GM12878 (cell line): ENCODE measurements at regions not wholly inside any gene's neighbourhood (a gene's known extent, or its start where the extent isn't known, plus 50 kb on each side); places are given as distances from the start of the nearest gene placed in this dataset.

Experiments
- ATAC-seq: fragments of 200-7000 bp; cut with Tn5 transposase; 3 replicates; pipeline ENCODE4 v1.9.1; 2020; ENCODE audit warnings: mild to moderate bottlenecking, moderate library complexity
- BruUV-seq: library from RNA; stranded (reverse); fragments of 400-500 nt; replicated peaks from 2 replicates; lab custom pipeline; 2021; lab: Mats Ljungman, UMichigan
- CTCF ChIA-PET: fragments of 300-600 bp; sonication (Branson Sonifier 250); formaldehyde crosslinking; extraction: SDS; loops from one replicate; lab custom pipeline; 2021; ENCODE audit warnings: inconsistent platforms; lab: Yijun Ruan, JAX
- POLR2A ChIA-PET: fragments of 350-600 bp; formaldehyde crosslinking; extraction: SDS; loops from one replicate; lab custom pipeline; 2021; ENCODE audit warnings: inconsistent platforms; lab: Charles Lee
- RAD21 ChIA-PET: fragments of 300-600 bp; sonication (Branson Sonifier 250); formaldehyde crosslinking; loops from one replicate; lab custom pipeline; 2023; ENCODE audit warnings: antibody characterized with exemption; ENCODE audit not compliant: unreplicated experiment; lab: Charles Lee
- SMC1A ChIA-PET: fragments of 300-600 bp; sonication (Branson Sonifier 250); formaldehyde crosslinking; loops from one replicate; lab custom pipeline; 2023; ENCODE audit not compliant: unreplicated experiment, uncharacterized antibody; lab: Charles Lee
- DNase-seq: peaks from one replicate; pipeline ENCODE4 v3.0.0-alpha.2; 2011; ENCODE audit warnings: low read depth, low spot score
- FAIRE-seq: peaks from 3 replicates; lab custom pipeline; 2011; peaks lifted over from hg19 to GRCh38; lab: Jason Lieb, UNC
- H2AFZ ChIP-seq: 2 replicates; pipeline ENCODE4 v1.6.0; 2011; ENCODE audit warnings: low read depth, low read length, control low read depth; ENCODE audit not compliant: control insufficient read depth
- H3K27ac ChIP-seq: 2 replicates; pipeline ENCODE4 v1.5.1; 2011; ENCODE audit warnings: control low read depth; ENCODE audit not compliant: control insufficient read depth, insufficient read depth
- H3K27me3 ChIP-seq, 2 experiments: replicated peaks in 1 of 2; 2 replicates each; pipeline versions ENCODE4 v1.6.0 to v1.6.1; 2011; ENCODE audit warnings: low read length in 1 of 2; ENCODE audit not compliant: control insufficient read depth in 2 of 2, insufficient read depth in 2 of 2
- H3K36me3 ChIP-seq, 2 experiments: 2 replicates each; pipeline ENCODE4 v1.5.1; 2011; ENCODE audit warnings: low read length in 1 of 2; ENCODE audit not compliant: control insufficient read depth in 2 of 2, insufficient read depth in 2 of 2
- H3K4me1 ChIP-seq: 2 replicates; pipeline ENCODE4 v1.6.1; 2011; ENCODE audit warnings: mild to moderate bottlenecking, low read length, moderate library complexity, mixed read lengths; ENCODE audit not compliant: control insufficient read depth, insufficient read depth
- H3K4me2 ChIP-seq: 2 replicates; pipeline ENCODE4 v1.6.0; 2011; ENCODE audit warnings: control low read depth; ENCODE audit not compliant: control insufficient read depth, insufficient read depth
- H3K4me3 ChIP-seq: fragments of 200-600 bp; sonication (generic); 2 replicates; pipeline ENCODE4 v1.5.1; 2016
- H3K79me2 ChIP-seq: 2 replicates; pipeline ENCODE4 v1.6.0; 2011; ENCODE audit warnings: low read length; ENCODE audit not compliant: control insufficient read depth, insufficient read depth
- H3K9ac ChIP-seq: 2 replicates; pipeline ENCODE4 v1.8.0; 2011; ENCODE audit warnings: low read length, control low read depth, mixed read lengths; ENCODE audit not compliant: control insufficient read depth, insufficient read depth
- H3K9me3 ChIP-seq: replicated peaks from 3 replicates; pipeline ENCODE4 v1.5.1; 2011; ENCODE audit warnings: mild to moderate bottlenecking, low read length; ENCODE audit not compliant: control insufficient read depth, insufficient read depth
- H4K20me1 ChIP-seq: 2 replicates; pipeline ENCODE4 v1.6.0; 2011; ENCODE audit not compliant: control insufficient read depth, insufficient read depth
- ASH2L ChIP-seq: fragments of 300-600, 200-600 bp; sonication (generic); IDR thresholded peaks from 2 replicates; pipeline ENCODE4 v1.6.1; 2017; ENCODE audit warnings: low read depth, mild to moderate bottlenecking, borderline replicate concordance
- CHD2 ChIP-seq: IDR thresholded peaks from 2 replicates; pipeline ENCODE4 v1.6.1; 2011; ENCODE audit warnings: low read depth, low read length, improper control_type of control experiment, borderline replicate concordance
- EED ChIP-seq: sonication (generic); IDR thresholded peaks from 2 replicates; pipeline ENCODE4 v1.6.1; 2016; ENCODE audit warnings: antibody characterized with exemption, low read depth
- IKZF1 ChIP-seq: fragments of 450-650 bp; conservative IDR thresholded peaks from 2 replicates; pipeline ENCODE4 v1.6.1; 2017; ENCODE audit warnings: antibody characterized with exemption, mild to moderate bottlenecking
- NFYA ChIP-seq: IDR thresholded peaks from 2 replicates; pipeline ENCODE4 v1.6.1; 2011; ENCODE audit warnings: low read depth, mild to moderate bottlenecking, low read length, improper control_type of control experiment, borderline replicate concordance
- POLR2A ChIP-seq: IDR thresholded peaks from 2 replicates; pipeline ENCODE4 v1.6.1; 2011; ENCODE audit warnings: low read depth, mild to moderate bottlenecking, low read length
- PRDM15 ChIP-seq: fragments of 450-650 bp; formaldehyde crosslinking; IDR thresholded peaks from 2 replicates; pipeline ENCODE4 v1.4.0; 2020; ENCODE audit warnings: mild to moderate bottlenecking, moderate library complexity
- SIN3A ChIP-seq: IDR thresholded peaks from 2 replicates; pipeline ENCODE4 v1.6.1; 2012; ENCODE audit warnings: low read depth, low read length, improper control_type of control experiment
- TBL1XR1 ChIP-seq: IDR thresholded peaks from 2 replicates; pipeline ENCODE4 v1.6.1; 2012; ENCODE audit warnings: low read depth, low read length, improper control_type of control experiment
- ZZZ3 ChIP-seq: IDR thresholded peaks from 2 replicates; pipeline ENCODE4 v1.6.1; 2011; ENCODE audit warnings: low read depth; ENCODE audit not compliant: control insufficient read depth, insufficient read length
- WGBS: methylation state at CpG from one replicate; pipeline ENCODE4 v1.1.6; 2016; ENCODE audit warnings: low lambda C conversion rate; ENCODE audit not compliant: insufficient replicate concordance, insufficient coverage; ENCODE audit errors: missing lambda C conversion rate; 5-methylcytosine and 5-hydroxymethylcytosine counted together
- in situ Hi-C: fragments of 300-500 bp; cut with MboI; formaldehyde crosslinking; loops from 9 replicates; pipeline ENCODE4 v1.14.3; 2018; ENCODE audit warnings: mixed read lengths
- intact Hi-C: fragments of 100-400 bp; cut with micrococcal nuclease; formaldehyde crosslinking; loops from one replicate; pipeline ENCODE4 v1.14.2; 2022; ENCODE audit not compliant: unreplicated experiment
- TF ChIP-seq, protein P1 (sequence below): IDR thresholded peaks from 2 replicates; pipeline ENCODE4 v1.6.1; 2012; ENCODE audit warnings: low read length, inconsistent platforms
- TF ChIP-seq, protein P2 (sequence below): fragments of 450-650 bp; IDR thresholded peaks from 2 replicates; pipeline ENCODE4 v1.6.1; 2017; ENCODE audit warnings: mild to moderate bottlenecking

GRCh38 chr22:27680636-27681035 lies 120.9 kb downstream of the MN1 start:
- ChIA-PET POLR2A (no interaction called here), RAD21 (no interaction called here), CTCF (no interaction called here), SMC1A (no interaction called here)
- H3K27me3 ChIP-seq: no peaks in the 10 kb centered on the region
- no peak overlapping the region for H3K4me3 ChIP-seq
- no peaks in the 10 kb centered on the region for H3K79me2 ChIP-seq
- no peak overlapping the region for H3K4me2 ChIP-seq
- no peak overlapping the region for H3K27ac ChIP-seq
- no peak for ATAC-seq
- H4K20me1 ChIP-seq: no peaks in the 10 kb centered on the region
- intact Hi-C loops: no loop called here
- no peak overlapping the region for H3K9ac ChIP-seq
- no peaks in the 10 kb centered on the region for H3K9me3 ChIP-seq
- H3K36me3 ChIP-seq: no peaks in the 10 kb centered on the region
- H2AFZ ChIP-seq: no peak overlapping the region
- no peak for FAIRE-seq
- TF ChIP-seq, protein P1, sequence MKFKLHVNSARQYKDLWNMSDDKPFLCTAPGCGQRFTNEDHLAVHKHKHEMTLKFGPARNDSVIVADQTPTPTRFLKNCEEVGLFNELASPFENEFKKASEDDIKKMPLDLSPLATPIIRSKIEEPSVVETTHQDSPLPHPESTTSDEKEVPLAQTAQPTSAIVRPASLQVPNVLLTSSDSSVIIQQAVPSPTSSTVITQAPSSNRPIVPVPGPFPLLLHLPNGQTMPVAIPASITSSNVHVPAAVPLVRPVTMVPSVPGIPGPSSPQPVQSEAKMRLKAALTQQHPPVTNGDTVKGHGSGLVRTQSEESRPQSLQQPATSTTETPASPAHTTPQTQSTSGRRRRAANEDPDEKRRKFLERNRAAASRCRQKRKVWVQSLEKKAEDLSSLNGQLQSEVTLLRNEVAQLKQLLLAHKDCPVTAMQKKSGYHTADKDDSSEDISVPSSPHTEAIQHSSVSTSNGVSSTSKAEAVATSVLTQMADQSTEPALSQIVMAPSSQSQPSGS: no peak
- TF ChIP-seq EED (no peak), CHD2 (no peak), ZZZ3 (no peak), ASH2L (no peak), POLR2A (no peak)
- in situ Hi-C loops: no loop called here
- H3K4me1 ChIP-seq: no peaks in the 10 kb centered on the region
- WGBS: 6% methylated on average over 7 of the region's 7 CpGs
- DNase-seq: no peak
- BruUV-seq: no TSS peak

GRCh38 chr22:27681037-27681436 lies 120.5 kb downstream of the MN1 start:
- Histone ChIP-seq H3K27ac (no peak overlapping the region), H3K9me3 (no peaks in the 10 kb centered on the region), H3K4me3 (no peak overlapping the region), H2AFZ (no peak overlapping the region), H3K36me3 (no peaks in the 10 kb centered on the region), H4K20me1 (no peaks in the 10 kb centered on the region), H3K27me3 (no peaks in the 10 kb centered on the region), H3K4me1 (no peaks in the 10 kb centered on the region), H3K4me2 (no peak overlapping the region), H3K79me2 (no peaks in the 10 kb centered on the region), H3K9ac (no peak overlapping the region)
- POLR2A ChIA-PET: no interaction called here
- FAIRE-seq: no peak
- in situ Hi-C loops: no loop called here
- ATAC-seq: no peak
- intact Hi-C loops: no loop called here
- CTCF ChIA-PET: no interaction called here
- SMC1A ChIA-PET: no interaction called here
- BruUV-seq: no TSS peak
- RAD21 ChIA-PET: no interaction called here
- WGBS: 13% methylated on average over 3 of the region's 3 CpGs
- DNase-seq: no peak
- TF ChIP-seq, protein P2, sequence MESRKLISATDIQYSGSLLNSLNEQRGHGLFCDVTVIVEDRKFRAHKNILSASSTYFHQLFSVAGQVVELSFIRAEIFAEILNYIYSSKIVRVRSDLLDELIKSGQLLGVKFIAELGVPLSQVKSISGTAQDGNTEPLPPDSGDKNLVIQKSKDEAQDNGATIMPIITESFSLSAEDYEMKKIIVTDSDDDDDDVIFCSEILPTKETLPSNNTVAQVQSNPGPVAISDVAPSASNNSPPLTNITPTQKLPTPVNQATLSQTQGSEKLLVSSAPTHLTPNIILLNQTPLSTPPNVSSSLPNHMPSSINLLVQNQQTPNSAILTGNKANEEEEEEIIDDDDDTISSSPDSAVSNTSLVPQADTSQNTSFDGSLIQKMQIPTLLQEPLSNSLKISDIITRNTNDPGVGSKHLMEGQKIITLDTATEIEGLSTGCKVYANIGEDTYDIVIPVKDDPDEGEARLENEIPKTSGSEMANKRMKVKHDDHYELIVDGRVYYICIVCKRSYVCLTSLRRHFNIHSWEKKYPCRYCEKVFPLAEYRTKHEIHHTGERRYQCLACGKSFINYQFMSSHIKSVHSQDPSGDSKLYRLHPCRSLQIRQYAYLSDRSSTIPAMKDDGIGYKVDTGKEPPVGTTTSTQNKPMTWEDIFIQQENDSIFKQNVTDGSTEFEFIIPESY: no peak
- no peak for TF ChIP-seq NFYA
- TF ChIP-seq TBL1XR1: no peak
- no peak for TF ChIP-seq IKZF1
- no peak for TF ChIP-seq SIN3A
- TF ChIP-seq PRDM15: no peak
